ENCODE measurements at regions not wholly inside any gene's neighbourhood (a gene's known extent, or its start where the extent isn't known, plus 50 kb on each side); places are given as distances from the start of the nearest gene placed in this dataset.

DNA sequence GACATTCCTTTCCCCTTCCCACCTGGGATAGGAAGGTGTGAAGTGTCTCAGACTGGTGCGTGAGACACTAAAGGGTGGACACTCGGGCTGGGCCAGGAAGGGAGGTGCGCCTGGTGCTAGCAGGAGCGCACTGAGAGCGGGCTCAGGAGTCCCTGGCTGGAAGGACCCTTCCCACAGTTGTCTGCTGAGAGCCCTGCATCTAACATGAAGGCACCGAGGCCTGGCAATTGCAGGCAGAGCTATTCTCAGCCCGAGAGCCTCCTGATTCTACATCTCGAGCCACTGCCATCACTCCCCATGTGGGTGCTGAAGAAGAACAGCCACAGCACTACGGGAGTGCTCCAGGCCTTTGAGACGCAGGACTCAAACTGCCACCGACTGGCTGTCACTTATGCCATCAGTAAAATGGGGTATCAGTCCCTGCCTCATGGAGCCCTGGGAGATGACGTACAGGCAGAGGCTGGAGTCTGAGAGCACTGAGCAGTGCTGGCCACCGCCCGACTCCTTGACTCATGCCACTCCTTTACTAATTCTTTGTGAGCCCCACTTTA lies 159.4 kb downstream of the KLF13 start (continued):
- TF ChIP-seq, protein P1, sequence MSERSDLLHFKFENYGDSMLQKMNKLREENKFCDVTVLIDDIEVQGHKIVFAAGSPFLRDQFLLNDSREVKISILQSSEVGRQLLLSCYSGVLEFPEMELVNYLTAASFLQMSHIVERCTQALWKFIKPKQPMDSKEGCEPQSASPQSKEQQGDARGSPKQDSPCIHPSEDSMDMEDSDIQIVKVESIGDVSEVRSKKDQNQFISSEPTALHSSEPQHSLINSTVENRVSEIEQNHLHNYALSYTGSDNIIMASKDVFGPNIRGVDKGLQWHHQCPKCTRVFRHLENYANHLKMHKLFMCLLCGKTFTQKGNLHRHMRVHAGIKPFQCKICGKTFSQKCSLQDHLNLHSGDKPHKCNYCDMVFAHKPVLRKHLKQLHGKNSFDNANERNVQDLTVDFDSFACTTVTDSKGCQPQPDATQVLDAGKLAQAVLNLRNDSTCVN (tag by site-specific recombination; optimal IDR thresholded peaks at IDR 0.05): no peak

DNA sequence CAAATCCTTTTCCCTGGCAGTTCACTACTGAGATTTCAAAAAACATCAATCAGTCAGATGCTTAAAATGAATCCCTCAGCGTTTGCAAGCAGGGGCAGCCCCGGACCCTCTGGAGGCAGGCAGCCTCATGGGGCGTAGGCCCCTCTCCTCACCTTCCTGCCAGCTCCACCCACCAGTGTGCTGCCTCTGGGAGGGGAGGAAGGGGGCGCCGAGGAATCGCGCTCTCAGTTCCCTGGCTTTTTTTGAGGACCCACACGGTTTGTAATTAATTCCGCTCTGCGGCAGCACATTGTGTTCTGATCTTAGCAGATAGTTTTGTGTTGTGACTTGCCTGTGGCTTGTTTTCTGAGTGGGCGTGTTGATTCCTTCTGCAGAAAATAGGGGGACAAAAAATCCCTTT lies 159.9 kb downstream of the KLF13 start:
- ChIA-PET CTCF (interaction anchor here (0.6 to 0.7 kb wide), 3 partner anchors 33 to 1616 kb away, joined by 3 to 4 read pairs (median 3); no protein-coding TSS in a partner anchor), POLR2A (no interaction called here)
- H3K27ac ChIP-seq (ENCODE audit: extremely low read depth, low read depth, low read length): no peak overlapping the region
- no peaks in the 10 kb centered on the region for H3K4me1 ChIP-seq (ENCODE audit: control insufficient read depth, insufficient read depth, low read length)
- TF ChIP-seq ZNF658 (tag by site-specific recombination; IDR thresholded peaks at IDR 0.05) (no peak), ZNF148 (tag by site-specific recombination; IDR thresholded peaks at IDR 0.05; ENCODE audit: borderline replicate concordance) (no peak), SCRT1 (tag by site-specific recombination; IDR thresholded peaks at IDR 0.05; ENCODE audit: borderline replicate concordance) (no peak), ZNF48 (tag by site-specific recombination; IDR thresholded peaks at IDR 0.05) (no peak), MZF1 (tag by site-specific recombination; IDR thresholded peaks at IDR 0.05; ENCODE audit: borderline replicate concordance) (no peak), ZNF521 (tag by site-specific recombination; IDR thresholded peaks at IDR 0.05) (no peak), ZNF138 (tag by site-specific recombination; IDR thresholded peaks at IDR 0.05; ENCODE audit: borderline replicate concordance) (no peak), OVOL3 (tag by site-specific recombination; IDR thresholded peaks at IDR 0.05) (no peak), FEZF1 (tag by site-specific recombination; IDR thresholded peaks at IDR 0.05) (no peak), ZNF302 (tag by site-specific recombination; IDR thresholded peaks at IDR 0.05; ENCODE audit: low read depth) (no peak), ZNF362 (tag by site-specific recombination; IDR thresholded peaks at IDR 0.05) (no peak), ZNF660 (tag by site-specific recombination; IDR thresholded peaks at IDR 0.05) (no peak), TCF7L2 (IDR thresholded peaks at IDR 0.05; ENCODE audit: borderline replicate concordance, low read depth, low read length) (no peak), ZNF2 (tag by site-specific recombination; IDR thresholded peaks at IDR 0.05) (no peak), ZNF248 (tag by site-specific recombination; IDR thresholded peaks at IDR 0.05) (no peak)
- TF ChIP-seq, protein P2, sequence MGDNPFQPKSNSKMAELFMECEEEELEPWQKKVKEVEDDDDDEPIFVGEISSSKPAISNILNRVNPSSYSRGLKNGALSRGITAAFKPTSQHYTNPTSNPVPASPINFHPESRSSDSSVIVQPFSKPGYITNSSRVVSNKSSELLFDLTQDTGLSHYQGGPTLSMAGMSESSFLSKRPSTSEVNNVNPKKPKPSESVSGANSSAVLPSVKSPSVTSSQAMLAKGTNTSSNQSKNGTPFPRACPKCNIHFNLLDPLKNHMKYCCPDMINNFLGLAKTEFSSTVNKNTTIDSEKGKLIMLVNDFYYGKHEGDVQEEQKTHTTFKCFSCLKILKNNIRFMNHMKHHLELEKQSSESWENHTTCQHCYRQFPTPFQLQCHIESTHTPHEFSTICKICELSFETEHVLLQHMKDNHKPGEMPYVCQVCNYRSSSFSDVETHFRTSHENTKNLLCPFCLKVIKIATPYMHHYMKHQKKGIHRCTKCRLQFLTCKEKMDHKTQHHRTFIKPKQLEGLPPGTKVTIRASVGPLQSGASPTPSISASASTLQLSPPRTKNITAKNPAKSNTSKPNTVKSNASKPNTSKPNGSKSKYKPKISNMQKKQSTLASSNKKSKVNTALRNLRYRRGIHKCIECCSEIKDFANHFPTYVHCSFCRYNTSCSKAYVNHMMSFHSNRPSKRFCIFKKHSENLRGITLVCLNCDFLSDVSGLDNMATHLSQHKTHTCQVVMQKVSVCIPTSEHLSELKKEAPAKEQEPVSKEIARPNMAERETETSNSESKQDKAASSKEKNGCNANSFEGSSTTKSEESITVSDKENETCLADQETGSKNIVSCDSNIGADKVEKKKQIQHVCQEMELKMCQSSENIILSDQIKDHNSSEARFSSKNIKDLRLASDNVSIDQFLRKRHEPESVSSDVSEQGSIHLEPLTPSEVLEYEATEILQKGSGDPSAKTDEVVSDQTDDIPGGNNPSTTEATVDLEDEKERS (tag by site-specific recombination; IDR thresholded peaks at IDR 0.05): no peak
- TF ChIP-seq, protein P3, sequence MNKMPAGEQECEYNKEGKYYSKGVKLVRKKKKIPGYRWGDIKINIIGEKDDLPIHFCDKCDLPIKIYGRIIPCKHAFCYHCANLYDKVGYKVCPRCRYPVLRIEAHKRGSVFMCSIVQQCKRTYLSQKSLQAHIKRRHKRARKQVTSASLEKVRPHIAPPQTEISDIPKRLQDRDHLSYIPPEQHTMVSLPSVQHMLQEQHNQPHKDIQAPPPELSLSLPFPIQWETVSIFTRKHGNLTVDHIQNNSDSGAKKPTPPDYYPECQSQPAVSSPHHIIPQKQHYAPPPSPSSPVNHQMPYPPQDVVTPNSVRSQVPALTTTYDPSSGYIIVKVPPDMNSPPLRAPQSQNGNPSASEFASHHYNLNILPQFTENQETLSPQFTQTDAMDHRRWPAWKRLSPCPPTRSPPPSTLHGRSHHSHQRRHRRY (tag by site-specific recombination; IDR thresholded peaks at IDR 0.05): no peak
- H3K36me3 ChIP-seq (ENCODE audit: control insufficient read depth in 2 of 2, insufficient read depth in 1 of 2, low read length in 2 of 2): no peaks in the 10 kb centered on the region
- no peaks in the 10 kb centered on the region for H3K9me3 ChIP-seq (ENCODE audit: control insufficient read depth, insufficient read depth, low read depth, low read length)
- no peak overlapping the region for H3K4me3 ChIP-seq (ENCODE audit: low read depth, low read length)

All from HEK293 (cell line).